IPS-NIHi7 (cell line): ENCODE measurements at regions not wholly inside any gene's neighbourhood (a gene's known extent, or its start where the extent isn't known, plus 50 kb on each side); places are given as distances from the start of the nearest gene placed in this dataset.
A peak's percentile ranks its signal among the peaks of the same experiment; 100 is the strongest.

Experiments used
- DNase-seq: peaks from one replicate; pipeline ENCODE4 v3.0.0; 2012; ENCODE audit warnings: mixed read lengths; ENCODE audit errors: extremely low spot score

DNA sequence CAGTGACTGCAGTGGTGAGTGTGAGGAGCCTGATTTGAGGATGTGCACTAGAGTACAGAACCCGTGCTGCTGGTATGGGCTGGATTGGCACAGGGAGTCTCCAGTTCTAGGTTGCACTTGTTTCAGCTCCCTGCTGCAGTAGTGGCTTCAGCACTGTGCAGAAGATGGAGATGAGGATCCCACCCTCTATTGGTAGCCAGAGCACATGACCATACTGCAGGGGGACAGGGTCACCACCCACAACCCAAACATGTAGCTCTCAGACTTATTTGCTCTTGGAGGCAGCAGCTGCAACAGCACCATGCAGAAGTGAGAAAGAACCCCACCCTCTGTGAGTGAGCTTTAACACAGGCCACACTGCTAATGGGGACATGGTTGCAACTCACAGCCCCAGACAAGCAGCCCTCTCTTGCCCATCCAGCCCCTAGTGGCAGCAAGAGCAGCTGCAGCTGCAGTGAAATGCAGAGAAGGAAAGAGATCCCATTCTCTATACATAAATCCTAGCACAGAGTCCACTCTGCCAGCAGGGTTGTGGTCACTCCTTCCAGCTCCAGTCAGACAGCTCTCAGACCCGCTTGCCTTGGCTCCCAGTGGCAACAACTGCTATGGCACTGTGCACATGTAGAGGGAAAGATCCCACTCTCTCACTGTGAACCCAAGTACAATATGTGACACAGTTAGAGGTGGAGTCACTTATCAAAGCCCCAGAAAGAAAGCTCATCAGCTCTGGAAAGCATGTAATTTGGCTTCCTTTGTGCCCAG is 51.4 kb upstream of the SCIN start:
- DNase-seq = peak; percentile 76

DNA sequence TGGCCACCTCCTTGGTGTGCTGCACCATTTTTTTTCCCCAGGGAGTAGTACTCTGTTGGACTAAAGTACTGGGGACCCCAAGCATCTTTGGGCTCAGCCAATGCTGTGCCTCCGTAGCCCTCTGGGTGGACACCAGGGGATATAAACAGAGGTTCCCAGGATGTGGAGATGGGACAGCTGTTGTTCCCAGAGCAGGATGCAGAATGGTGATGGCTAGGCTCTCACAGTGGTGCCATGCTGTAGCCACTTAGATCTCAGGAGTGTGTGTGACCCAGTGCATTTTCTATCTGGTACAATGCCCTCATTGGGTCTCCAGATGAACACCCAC is 50.9 kb upstream of the SCIN start:
- no peak for DNase-seq
